Mesenchymal stem cell (in vitro differentiated cells and primary cell): ENCODE measurements at regions not wholly inside any gene's neighbourhood (a gene's known extent, or its start where the extent isn't known, plus 50 kb on each side); places are given as distances from the start of the nearest gene placed in this dataset.

Experiments used
- DNase-seq: peaks from one replicate; pipeline ENCODE4 v3.0.0-alpha.2; 2013
- H2AFZ ChIP-seq: one replicate; pipeline ENCODE4 v1.6.1; 2013; ENCODE audit warnings: low read depth, mild to moderate bottlenecking, control low read depth, inconsistent platforms, low read length, moderate library complexity
- H2AK5ac ChIP-seq: 2 replicates; pipeline ENCODE4 v1.6.1; 2013; ENCODE audit warnings: low read length, moderate library complexity, mild to moderate bottlenecking, inconsistent platforms; ENCODE audit not compliant: severe bottlenecking
- H2BK120ac ChIP-seq: one replicate; pipeline ENCODE4 v1.6.1; 2013; ENCODE audit warnings: low read depth, mild to moderate bottlenecking, inconsistent platforms, low read length, moderate library complexity
- H2BK12ac ChIP-seq, 2 experiments: one replicate each; pipeline ENCODE4 v1.6.1; 2013; ENCODE audit warnings: inconsistent platforms in 2 of 2, low read length in 2 of 2, mild to moderate bottlenecking in 2 of 2, moderate library complexity in 2 of 2, control low read depth in 1 of 2
- H2BK15ac ChIP-seq: one replicate; pipeline ENCODE4 v1.6.1; 2013; ENCODE audit warnings: mild to moderate bottlenecking, low read depth, inconsistent platforms; ENCODE audit not compliant: poor library complexity, severe bottlenecking
- H2BK5ac ChIP-seq: 2 replicates; pipeline ENCODE4 v1.6.1; 2013; ENCODE audit warnings: low read depth, mild to moderate bottlenecking, low read length, control low read depth, inconsistent platforms; ENCODE audit not compliant: poor library complexity, severe bottlenecking
- H3K14ac ChIP-seq, 2 experiments: one replicate each; pipeline ENCODE4 v1.6.1; 2013; ENCODE audit warnings: inconsistent platforms in 2 of 2, low read length in 2 of 2, control low read depth in 1 of 2, mild to moderate bottlenecking in 1 of 2, moderate library complexity in 1 of 2
- H3K18ac ChIP-seq, 2 experiments: one replicate each; pipeline ENCODE4 v1.6.1; 2013; ENCODE audit warnings: inconsistent platforms in 2 of 2, low read length in 2 of 2, control low read depth in 1 of 2, low read depth in 1 of 2, mild to moderate bottlenecking in 1 of 2
- H3K23ac ChIP-seq, 2 experiments: one replicate each; pipeline ENCODE4 v1.6.1; 2013; ENCODE audit warnings: inconsistent platforms in 2 of 2, low read length in 2 of 2, mild to moderate bottlenecking in 2 of 2, moderate library complexity in 2 of 2, control low read depth in 1 of 2
- H3K27ac ChIP-seq: 2 replicates; pipeline ENCODE4 v1.5.1; 2013; ENCODE audit warnings: mild to moderate bottlenecking, moderate library complexity, low read length, control low read depth, inconsistent platforms; ENCODE audit not compliant: poor library complexity, severe bottlenecking
- H3K27me3 ChIP-seq, 2 experiments: 2 replicates each; pipeline versions ENCODE4 v1.6.1 to v1.7.0; 2013; ENCODE audit warnings: low read length in 2 of 2, mild to moderate bottlenecking in 2 of 2, moderate library complexity in 2 of 2, control low read depth in 1 of 2, inconsistent platforms in 1 of 2; ENCODE audit not compliant: control insufficient read depth in 1 of 2, insufficient read depth in 1 of 2
- H3K36me3 ChIP-seq, 2 experiments: 2 replicates each; pipeline versions ENCODE4 v1.6.1 to v1.7.0; 2013; ENCODE audit warnings: low read length in 2 of 2, control low read depth in 1 of 2, inconsistent platforms in 1 of 2, low read depth in 1 of 2, mild to moderate bottlenecking in 1 of 2; ENCODE audit not compliant: insufficient read depth in 2 of 2, control insufficient read depth in 1 of 2
- H3K4ac ChIP-seq, 2 experiments: one replicate each; pipeline ENCODE4 v1.6.1; 2013; ENCODE audit warnings: inconsistent platforms in 2 of 2, low read length in 2 of 2, mild to moderate bottlenecking in 2 of 2, moderate library complexity in 2 of 2, control low read depth in 1 of 2, low read depth in 1 of 2
- H3K4me1 ChIP-seq: 2 replicates; pipeline ENCODE4 v1.6.1; 2013; ENCODE audit warnings: low read depth, low read length, control low read depth; ENCODE audit not compliant: control insufficient read depth, insufficient read depth
- H3K4me2 ChIP-seq: 2 replicates; pipeline ENCODE4 v1.6.1; 2013; ENCODE audit warnings: low read length, mild to moderate bottlenecking, inconsistent platforms; ENCODE audit not compliant: poor library complexity, severe bottlenecking
- H3K4me3 ChIP-seq, 2 experiments: 2 replicates each; pipeline versions ENCODE4 v1.5.1 to v1.7.0; 2013; ENCODE audit warnings: low read length in 2 of 2, mild to moderate bottlenecking in 2 of 2, control low read depth in 1 of 2, low read depth in 1 of 2; ENCODE audit not compliant: insufficient read depth in 1 of 2
- H3K79me1 ChIP-seq: replicated peaks from 2 replicates; pipeline ENCODE4 v1.6.1; 2013; ENCODE audit warnings: mild to moderate bottlenecking, control low read depth, low read length, inconsistent platforms; ENCODE audit not compliant: poor library complexity, severe bottlenecking
- H3K9ac ChIP-seq: 2 replicates; pipeline ENCODE4 v1.7.0; 2013; ENCODE audit warnings: mild to moderate bottlenecking, low read length, moderate library complexity
- H3K9me3 ChIP-seq: 2 replicates; pipeline ENCODE4 v1.7.0; 2013; ENCODE audit warnings: mild to moderate bottlenecking, low read length; ENCODE audit not compliant: control insufficient read depth
- H4K8ac ChIP-seq: one replicate; pipeline ENCODE4 v1.6.1; 2013; ENCODE audit warnings: inconsistent platforms, mild to moderate bottlenecking, low read length, moderate library complexity
- H4K91ac ChIP-seq: one replicate; pipeline ENCODE4 v1.6.1; 2013; ENCODE audit warnings: mild to moderate bottlenecking, low read length, inconsistent platforms
- WGBS: methylation state at CpG from one replicate; pipeline ENCODE4 v1.1.7; 2013; ENCODE audit warnings: mixed read lengths; 5-methylcytosine and 5-hydroxymethylcytosine counted together

DNA sequence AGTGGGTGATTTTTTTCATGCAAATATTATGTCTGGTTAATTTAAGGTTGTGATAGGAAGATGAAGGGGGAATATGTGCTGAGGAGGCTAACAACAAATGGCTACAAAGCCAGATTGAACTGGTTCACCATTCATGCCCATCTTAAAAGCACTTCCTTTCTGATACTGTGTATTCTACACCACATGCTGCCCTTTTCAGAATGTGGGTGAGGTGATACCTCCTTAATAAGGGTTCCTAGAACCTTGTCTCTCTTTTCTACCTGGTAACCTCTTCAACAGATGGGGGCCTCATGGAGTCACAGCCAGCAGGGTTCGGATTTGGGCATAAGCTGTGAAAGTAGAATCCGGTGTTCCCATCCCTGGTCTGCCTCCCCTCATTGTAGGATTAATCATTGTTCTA, 1064.0 kb upstream of the SEMA6A start:
- Histone ChIP-seq H3K9me3 (no peaks in the 10 kb centered on the region), H3K4me3 (no peak overlapping the region), H3K23ac (no peak overlapping the region), H3K4ac (no peak overlapping the region), H4K91ac (no peak overlapping the region), H3K4me1 (no peaks in the 10 kb centered on the region), H3K27ac (no peak overlapping the region), H3K79me1 (no peaks in the 10 kb centered on the region), H2BK12ac (no peak overlapping the region), H2BK15ac (no peak overlapping the region), H3K14ac (no peak overlapping the region), H3K4me2 (no peak overlapping the region), H3K27me3 (no peaks in the 10 kb centered on the region), H2BK120ac (no peak overlapping the region), H2AK5ac (no peak overlapping the region), H3K9ac (no peak overlapping the region), H3K36me3 (no peaks in the 10 kb centered on the region), H3K18ac (no peak overlapping the region), H2AFZ (no peak overlapping the region), H4K8ac (no peak overlapping the region), H2BK5ac (no peak overlapping the region)
- 80% methylated on average over 1 of the region's 2 CpGs for WGBS
- DNase-seq = no peak

DNA sequence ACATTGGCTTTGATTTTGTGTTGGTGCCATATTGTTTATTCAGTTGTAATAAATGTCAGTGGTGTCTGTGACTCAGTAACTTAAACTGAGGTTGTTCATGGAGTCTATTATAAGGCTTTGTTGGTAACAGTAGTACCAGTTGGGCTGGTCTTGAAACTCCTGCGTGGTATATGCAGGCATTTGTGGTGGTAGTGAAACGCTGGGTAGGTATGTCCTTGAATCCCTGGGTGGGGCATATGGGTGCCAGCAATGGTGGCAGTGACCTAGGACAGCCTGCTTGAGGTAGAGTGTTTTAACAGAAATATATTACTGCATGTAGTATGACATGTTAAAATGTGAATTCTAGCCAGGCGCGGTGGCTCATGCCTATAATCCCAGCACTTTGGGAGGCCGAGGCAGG, 1058.5 kb upstream of the SEMA6A start:
- Histone ChIP-seq H3K36me3 (no peaks in the 10 kb centered on the region), H3K18ac (no peak overlapping the region), H2AFZ (no peak overlapping the region), H2BK120ac (no peak overlapping the region), H3K4me3 (no peak overlapping the region), H4K8ac (no peak overlapping the region), H2BK15ac (no peak overlapping the region), H3K79me1 (no peaks in the 10 kb centered on the region), H3K27ac (no peak overlapping the region), H3K4me1 (no peaks in the 10 kb centered on the region), H3K14ac (no peak overlapping the region), H2BK5ac (no peak overlapping the region), H3K4ac (no peak overlapping the region), H4K91ac (no peak overlapping the region), H3K9me3 (peaks cover 19% of the 10 kb centered on the region), H3K9ac (no peak overlapping the region), H3K4me2 (no peak overlapping the region), H3K23ac (no peak overlapping the region), H2BK12ac (no peak overlapping the region), H2AK5ac (no peak overlapping the region), H3K27me3 (no peaks in the 10 kb centered on the region)
- 84% methylated on average over 5 of the region's 5 CpGs for WGBS
- DNase-seq = no peak

DNA sequence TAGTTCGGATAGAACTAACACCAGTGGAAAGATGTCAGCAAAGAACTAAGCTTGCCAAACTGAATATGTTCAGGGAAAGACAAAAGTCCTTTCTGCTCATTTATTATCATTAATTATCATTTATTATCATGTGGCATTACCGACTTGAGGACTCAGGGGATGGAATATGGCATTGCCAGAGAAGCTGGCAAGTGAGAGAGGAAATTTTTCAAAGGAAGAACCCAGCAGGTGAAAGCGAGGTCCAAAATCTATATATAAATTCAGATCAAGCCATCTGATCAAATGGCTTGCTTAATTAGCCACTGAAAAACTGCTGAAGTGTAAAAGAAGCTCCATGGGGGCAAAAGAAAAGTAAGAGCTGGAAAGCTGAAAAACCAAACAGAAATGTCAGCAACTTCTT, 1049.6 kb upstream of the SEMA6A start:
- WGBS = no CpG with 5 or more reads among the region's 3 CpGs
- H3K27me3 ChIP-seq = no peaks in the 10 kb centered on the region

DNA sequence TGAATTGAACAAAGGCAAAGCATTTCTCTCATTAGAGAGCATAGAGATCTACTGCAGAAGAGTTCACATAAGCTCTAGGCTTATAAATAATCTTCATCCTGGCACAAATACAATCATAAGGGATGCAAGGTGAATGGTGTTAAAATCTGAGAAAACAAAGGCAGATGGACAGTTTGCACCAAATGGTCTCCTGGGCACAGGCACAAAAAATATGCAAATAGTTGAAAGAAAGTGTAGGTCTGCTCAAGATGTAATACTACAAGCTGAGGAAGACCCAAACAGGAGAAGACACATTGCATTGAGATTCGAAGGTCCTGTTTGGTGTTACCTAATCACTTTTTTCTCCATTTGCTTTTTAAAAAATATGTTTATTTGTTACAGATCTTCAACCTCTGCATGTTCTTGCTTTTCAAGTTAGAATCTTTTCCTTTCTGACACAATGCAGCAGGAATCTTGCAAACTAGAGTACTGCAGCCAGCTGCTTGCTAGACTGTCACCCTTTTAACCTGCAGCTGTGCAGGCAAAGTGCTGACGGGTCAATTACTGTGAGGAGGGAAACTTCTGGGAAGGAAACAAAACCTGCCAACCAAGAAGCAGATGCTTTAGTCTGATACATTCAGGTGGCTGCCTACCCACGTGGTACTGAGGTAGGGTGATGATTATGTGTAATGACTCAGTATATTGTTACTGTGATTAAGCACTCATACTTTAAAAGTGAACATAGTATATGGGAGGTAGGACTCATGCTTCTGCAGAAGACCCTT, 1048.6 kb upstream of the SEMA6A start:
- H3K9me3 ChIP-seq = peaks cover 6% of the 10 kb centered on the region
- no peaks in the 10 kb centered on the region for H3K79me1 ChIP-seq
- no peaks in the 10 kb centered on the region for H3K36me3 ChIP-seq
- H3K18ac ChIP-seq = no peak overlapping the region
- no peak overlapping the region for H3K23ac ChIP-seq
- no peak overlapping the region for H2BK5ac ChIP-seq
- WGBS = 60% methylated on average over 3 of the region's 3 CpGs
- no peak overlapping the region for H3K4ac ChIP-seq
- H2AK5ac ChIP-seq = no peak overlapping the region
- H3K4me3 ChIP-seq = no peak overlapping the region
- no peaks in the 10 kb centered on the region for H3K27me3 ChIP-seq
- H3K4me1 ChIP-seq = peaks cover 2% of the 10 kb centered on the region
- no peak overlapping the region for H2BK12ac ChIP-seq
- no peak overlapping the region for H3K14ac ChIP-seq
- peak overlapping the region; percentile 46 for H3K27ac ChIP-seq
- H3K4me2 ChIP-seq = no peak overlapping the region
- no peak overlapping the region for H3K9ac ChIP-seq
- DNase-seq = peak; percentile 17
- no peak overlapping the region for H4K91ac ChIP-seq
- no peak overlapping the region for H2BK120ac ChIP-seq
- H2AFZ ChIP-seq = no peak overlapping the region
- H4K8ac ChIP-seq = no peak overlapping the region
- H2BK15ac ChIP-seq = no peak overlapping the region

More for the DNA sequence above, 1049.6 kb upstream of the SEMA6A start:
- Histone ChIP-seq H2BK120ac (no peak overlapping the region), H4K8ac (no peak overlapping the region), H3K79me1 (no peaks in the 10 kb centered on the region), H3K36me3 (no peaks in the 10 kb centered on the region), H3K9ac (no peak overlapping the region), H3K4me2 (no peak overlapping the region), H3K18ac (no peak overlapping the region), H3K4me1 (peaks cover 2% of the 10 kb centered on the region), H3K27ac (no peak overlapping the region), H3K4ac (no peak overlapping the region), H3K4me3 (no peak overlapping the region), H2BK12ac (no peak overlapping the region), H2AFZ (no peak overlapping the region), H2BK5ac (no peak overlapping the region), H3K14ac (no peak overlapping the region), H3K9me3 (peaks cover 10% of the 10 kb centered on the region), H2AK5ac (no peak overlapping the region), H4K91ac (no peak overlapping the region), H2BK15ac (no peak overlapping the region), H3K23ac (no peak overlapping the region)
- no peak for DNase-seq
